GF-D8 (cell line): ENCODE measurements at regions not wholly inside any gene's neighbourhood (a gene's known extent, or its start where the extent isn't known, plus 50 kb on each side); places are given as distances from the start of the nearest gene placed in this dataset.
"Not testable (repeated sequence)": the region's sequence is repeated elsewhere in the genome, so short reads cannot be mapped to it uniquely, and the experiment has no call there.

Experiments used
- DNase-seq: peaks from one replicate; lab custom pipeline; 2025; lab: John Stamatoyannopoulos, UW

DNA sequence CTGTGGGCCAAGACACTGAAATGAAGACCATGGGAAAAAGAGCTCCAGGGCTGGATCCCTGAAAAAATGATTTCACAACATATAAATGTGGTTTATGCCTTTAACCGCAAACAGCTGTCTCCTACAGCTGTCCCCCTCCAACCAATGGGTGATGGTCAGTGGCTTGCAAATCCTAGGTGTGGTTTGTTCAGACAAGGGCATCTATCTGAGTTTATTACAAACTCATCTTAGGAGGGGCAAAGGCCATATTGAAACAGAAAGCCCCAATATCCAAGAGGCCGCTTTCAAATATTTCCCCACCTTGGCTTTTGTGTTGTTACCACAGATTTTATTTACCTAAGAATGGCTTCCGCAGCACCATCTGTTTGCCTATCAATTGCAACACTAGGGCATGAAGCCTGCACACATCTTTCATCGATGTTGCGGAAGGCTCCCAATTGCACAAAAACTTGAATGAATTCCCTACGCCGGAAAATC, 503.6 kb upstream of the AMELY start:
- DNase-seq, result no peak

DNA sequence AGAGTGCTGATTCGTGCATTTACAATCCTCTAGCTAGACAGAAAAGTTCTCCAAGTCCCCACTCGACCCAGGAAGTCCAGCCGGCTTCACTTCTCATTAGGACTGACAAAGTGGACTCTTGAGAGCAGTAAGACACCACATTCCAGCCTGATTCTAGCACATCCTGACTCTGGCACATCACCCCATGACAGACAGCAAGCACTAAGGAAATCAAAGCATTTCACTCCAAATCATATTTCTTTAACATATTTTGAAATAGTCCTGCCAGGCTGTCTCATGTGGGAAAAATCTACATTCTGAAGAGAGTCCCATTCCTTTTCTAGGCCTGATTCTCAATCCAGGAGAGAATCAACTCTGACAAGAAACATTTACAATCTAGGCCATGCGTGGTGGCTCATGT, 478.5 kb upstream of the AMELY start:
- DNase-seq, result no peak

DNA sequence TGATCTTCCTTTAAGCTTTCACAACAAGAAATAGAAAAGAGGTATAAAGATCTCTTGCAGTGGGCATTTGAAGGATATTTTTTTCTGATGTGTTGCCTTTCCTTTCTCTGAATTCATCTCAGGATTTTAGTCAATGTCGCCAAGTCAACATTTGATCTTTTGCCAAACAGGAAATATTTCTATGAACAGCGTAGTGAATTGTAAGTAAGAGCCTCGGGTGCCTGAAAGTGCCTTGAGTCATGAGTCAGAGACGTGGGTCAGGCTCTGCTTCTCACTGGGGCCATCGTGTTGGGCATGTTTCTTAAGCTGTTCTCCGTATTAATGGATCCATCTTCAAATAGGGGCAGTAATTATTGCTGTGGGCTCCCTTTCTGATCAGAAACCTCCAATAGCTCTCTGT, 471.4 kb upstream of the AMELY start:
- no peak for DNase-seq

DNA sequence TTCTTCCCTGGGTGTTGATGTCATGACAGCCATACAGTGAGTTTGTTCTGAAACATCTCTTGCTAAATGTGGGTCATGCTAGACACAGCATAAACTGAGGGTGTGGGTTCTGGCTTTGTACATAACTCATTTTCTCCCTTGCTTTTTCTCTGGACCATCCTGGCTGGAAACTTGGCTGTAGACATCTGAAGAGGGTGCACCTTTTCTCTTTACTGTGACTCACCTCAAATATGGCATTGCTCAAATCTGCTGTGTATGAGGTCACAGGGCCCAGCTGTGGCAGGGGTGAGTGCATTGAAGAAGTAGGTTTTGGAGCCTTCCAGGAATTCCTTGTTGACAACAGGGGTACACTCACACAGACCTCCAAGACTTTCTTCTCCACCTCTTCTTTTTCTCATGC, 465.5 kb upstream of the AMELY start:
- DNase-seq, result no peak

DNA sequence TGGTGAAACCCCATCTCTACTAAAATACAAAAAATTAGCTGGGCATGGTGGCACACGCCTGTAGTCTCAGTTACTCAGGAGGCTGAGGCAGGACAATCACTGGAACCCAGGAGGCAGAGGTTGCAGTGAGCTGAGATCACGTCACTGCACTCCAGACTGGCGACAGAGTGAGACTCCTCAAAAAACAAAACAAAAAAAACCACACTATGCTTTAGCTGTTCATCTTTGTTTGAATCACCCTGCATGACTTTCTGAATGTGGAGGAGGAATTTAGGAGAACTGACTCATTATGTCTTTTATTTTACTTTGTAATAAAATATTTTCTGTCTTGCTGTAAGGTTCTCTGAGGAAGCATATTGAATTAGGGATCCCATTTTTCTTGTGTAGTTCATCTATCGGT, 462.9 kb upstream of the AMELY start:
- DNase-seq, result not testable (repeated sequence)

DNA sequence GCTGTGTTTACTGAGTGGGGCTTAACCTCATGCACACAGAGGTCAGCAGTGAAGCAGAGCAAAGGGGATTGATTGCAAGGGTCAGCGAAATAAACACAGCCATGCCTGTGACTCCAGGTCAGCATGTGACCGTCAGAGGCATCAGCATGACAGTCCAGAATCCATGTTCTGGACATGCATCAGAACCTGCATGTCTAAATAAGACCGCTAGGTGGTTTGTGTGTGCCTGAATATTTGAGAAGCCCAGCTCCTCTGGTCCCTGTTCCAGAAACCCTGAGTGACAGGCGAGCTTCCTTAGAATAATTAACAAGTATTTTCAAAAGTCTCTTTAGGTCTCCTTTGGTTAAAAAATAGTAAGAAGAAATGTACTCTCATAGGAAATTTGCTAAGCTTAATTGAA, 460.4 kb upstream of the AMELY start:
- not testable (repeated sequence) for DNase-seq

DNA sequence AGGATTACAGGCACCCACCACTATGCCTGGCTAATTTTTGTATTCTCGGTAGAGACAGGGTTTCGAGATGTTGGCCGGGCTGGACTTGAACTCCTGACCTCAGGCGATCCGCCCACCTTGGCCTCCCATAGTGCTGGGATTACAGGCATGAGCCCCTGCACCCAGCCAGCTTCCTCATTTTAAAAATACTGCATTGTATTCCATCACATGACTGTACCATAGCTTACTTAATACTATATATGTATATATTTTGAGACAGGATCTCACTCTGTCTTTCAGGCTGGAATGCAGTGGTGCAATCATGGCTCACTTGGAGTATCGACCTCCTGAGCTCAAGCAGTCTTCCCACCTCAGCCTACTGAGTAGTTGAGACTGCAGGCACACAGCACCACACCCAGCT, 459.5 kb upstream of the AMELY start:
- DNase-seq, result not testable (repeated sequence)

DNA sequence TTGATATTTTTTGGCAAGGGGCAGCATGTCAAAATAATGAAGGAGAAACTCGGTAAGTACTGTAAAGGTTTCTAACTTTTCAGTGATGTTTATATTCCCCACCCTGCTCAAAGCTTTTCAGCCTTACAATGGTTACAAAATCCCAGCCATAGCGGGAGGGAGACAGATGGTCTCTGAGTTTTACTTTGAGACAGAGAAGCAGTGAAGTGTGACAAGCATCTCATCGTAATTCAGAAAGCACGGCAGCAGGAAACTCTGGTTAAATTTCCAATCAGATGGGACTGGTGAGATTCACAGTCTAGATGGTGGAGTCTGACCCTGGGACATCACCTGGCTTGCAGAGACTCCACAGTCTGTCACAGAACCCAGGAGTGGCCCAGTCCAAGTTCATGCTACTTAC, 448.0 kb upstream of the AMELY start:
- no peak for DNase-seq

DNA sequence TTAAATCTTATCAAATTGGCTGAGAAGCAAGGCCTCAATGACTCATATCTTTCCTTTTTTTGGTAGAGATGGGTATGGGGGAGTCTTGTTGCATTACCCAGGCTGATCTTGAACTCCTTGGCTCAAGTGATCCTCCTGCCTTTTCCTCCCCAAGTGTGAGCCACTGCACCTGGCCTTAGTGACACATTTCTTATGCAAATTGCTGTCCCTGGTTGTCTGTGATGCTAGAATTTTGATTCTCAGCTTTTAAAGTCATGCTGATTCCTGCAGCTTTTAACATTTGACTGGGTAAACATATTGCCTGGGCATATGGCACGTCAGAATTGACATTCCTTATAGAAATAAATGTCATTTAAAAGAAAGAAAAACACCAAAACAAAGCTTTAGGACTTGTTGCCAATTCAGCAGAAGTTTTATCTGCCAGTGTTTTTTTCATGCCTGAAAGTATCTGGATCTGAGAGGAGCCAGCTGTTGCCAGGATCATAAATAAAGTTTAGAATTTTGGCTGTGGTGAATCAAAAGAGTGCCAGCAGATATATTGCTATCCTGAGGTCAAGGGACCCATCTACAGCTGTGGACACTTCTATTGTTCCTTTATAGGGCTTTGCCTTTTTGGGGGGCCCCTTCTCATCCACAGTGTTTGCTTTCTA, 446.7 kb upstream of the AMELY start:
- no peak for DNase-seq

DNA sequence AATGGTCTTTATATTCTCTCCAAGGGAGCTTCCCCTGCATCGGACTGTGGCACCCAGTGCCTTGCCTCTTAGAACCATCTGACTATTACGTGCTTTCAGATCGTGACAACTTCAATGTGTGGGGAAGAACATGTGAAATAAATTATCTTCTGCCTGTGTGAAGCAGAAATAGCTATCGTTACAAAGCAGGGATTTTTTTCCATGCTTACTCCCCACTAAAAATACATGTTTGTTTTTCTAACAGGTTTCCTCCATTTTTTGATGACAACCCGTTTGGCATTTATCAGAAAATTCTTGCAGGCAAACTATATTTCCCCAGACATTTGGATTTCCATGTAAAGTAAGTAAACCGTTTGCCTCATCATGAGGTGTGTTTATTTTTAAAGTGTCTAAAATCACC, 444.3 kb upstream of the AMELY start:
- DNase-seq, result not testable (repeated sequence)

DNA sequence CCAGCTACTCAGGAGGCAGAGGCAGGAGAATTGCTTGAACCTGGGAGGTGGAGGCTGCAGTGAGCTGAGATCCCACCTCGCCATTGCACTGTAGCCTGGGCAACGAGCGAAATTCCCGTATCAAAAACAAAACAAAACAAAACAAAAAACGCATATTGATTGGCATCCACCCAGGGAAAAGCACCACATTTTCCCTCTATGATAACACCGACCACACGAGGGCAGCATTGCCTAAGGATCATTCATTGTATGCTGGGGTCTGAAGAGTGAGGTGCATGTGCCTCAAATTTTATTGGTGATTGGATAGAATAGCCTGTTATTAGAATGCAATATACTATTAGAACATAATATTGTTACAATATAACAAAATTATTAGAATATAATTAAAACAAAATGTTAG, 433.1 kb upstream of the AMELY start:
- no peak for DNase-seq

DNA sequence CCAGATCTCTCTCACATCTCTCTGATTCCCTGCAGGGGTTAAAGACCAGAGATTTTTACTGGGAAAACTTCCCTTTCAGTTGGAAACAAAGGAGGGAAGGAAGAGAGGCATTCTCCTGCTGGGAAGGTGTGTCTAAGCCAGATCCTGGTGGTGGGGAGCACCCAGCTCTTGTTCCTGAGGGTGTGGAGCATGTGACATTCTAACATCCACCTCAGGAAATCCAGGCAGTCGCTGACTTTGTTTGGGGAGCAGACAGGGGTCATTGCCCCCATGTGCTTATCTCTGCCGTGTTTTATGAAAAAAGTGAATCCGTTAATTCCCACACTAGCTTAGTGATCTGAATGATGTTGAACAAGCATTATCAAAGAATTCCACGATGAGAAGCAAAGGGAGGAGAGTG, 431.7 kb upstream of the AMELY start:
- DNase-seq, result no peak

DNA sequence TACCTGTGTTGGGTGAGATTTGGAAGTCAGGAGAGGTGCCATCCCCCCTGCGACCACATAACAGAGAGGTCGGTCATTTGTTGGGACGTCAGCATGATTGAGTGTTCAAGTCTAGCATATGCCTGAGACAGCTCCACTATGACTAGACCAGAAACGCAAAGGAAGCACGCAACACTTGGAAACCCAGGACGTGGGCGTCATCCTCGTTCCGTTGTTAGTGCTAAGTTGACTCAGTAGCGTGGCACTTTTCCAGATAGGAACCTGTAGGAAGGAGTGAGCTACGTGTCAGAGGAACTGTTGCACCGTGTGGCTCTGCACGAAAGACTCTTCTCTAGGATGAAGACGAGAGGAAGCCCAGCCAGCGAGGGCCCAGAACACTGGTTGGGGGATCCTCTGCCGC, 431.2 kb upstream of the AMELY start:
- not testable (repeated sequence) for DNase-seq

DNA sequence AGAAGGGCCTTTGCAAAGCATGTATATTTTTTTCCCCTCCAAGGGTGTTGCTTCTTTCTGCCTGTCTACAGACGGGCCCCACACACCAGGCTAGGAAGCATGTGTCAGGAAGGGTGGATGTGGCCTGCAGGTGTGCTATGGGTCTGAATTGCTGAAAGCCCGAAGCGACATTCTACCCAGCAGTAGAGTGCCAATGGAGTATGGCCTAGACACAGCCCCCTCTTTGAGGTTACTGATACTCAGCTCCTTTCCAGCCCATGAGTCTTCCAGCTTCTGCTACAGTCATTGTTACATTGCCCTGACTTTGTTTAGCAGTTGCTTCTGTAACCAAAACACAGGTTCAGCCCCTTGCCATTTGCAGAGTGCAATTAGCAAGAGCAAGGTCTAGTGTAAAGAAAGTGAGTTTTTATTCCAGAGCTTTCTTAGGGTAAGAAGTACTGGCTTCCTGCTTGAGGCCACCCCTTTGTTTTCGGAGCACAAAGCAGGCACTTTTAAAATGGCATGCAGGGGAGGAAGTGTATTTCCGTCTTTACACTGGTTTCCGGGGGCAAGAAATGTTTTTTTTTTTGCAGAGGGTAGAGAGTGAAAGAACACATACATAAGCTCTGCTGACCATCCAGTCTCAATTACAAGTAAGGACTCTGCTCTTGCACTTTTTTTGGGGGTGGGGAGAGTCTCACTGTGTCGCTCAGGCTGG, 428.0 kb upstream of the AMELY start:
- DNase-seq, result no peak

DNA sequence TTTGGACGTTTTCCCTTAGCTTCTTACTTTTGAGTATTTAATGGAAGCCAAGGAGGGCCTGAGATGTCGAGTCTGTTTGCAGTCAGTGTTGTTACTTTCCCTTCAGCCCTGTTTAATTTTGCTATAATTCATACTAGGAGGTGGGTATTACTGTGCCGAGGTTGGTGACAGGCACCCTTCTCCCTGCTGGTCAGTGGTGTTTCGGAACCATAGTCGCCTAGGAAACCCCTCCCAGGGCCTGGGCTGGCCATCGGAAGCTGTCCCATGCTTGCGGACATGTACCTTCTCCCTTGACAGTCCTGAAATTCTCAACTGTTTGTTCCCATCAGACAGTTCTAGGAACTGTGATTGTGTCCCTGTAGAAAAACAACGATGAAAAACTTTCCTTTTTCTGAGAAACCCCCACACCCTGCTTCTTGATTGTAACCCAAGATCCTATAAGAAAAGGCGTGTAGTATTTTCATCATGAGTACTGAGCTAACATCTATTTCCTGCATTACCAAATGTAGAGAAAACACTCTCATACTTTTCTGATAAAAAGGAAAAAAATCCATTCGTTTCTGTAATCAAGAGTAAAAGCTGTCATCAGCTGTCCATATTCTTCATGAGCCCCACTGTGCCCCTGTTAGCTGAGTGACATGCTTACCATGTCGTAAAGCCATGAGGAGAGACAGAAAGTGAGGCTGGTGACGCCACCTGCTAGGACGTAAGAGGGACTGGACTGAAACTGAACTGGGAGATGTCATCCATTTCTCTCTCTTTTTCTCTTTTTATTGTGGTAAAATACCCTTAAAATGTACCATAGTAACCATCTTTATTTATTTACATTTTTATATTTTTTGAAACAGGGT, 424.7 kb upstream of the AMELY start:
- DNase-seq, result no peak

DNA sequence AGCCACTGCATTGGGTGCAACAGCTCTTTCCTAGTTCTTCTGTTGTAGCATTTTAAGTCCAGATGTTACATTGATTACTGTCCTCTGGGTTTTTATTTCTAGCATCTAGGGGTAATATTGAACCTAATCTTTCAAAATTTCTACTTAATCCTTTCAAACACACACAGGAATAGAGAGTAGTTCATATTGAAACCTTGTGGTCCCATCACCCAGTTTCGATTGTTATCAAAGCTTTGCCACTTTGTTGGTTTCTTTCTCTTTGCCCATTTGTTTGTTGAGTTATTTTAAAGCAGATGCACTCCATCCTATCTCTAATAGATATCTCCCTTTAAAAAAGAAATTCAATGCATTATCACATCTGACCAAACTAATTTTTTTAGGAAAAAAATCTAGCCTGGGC, 422.9 kb upstream of the AMELY start:
- DNase-seq, result no peak

DNA sequence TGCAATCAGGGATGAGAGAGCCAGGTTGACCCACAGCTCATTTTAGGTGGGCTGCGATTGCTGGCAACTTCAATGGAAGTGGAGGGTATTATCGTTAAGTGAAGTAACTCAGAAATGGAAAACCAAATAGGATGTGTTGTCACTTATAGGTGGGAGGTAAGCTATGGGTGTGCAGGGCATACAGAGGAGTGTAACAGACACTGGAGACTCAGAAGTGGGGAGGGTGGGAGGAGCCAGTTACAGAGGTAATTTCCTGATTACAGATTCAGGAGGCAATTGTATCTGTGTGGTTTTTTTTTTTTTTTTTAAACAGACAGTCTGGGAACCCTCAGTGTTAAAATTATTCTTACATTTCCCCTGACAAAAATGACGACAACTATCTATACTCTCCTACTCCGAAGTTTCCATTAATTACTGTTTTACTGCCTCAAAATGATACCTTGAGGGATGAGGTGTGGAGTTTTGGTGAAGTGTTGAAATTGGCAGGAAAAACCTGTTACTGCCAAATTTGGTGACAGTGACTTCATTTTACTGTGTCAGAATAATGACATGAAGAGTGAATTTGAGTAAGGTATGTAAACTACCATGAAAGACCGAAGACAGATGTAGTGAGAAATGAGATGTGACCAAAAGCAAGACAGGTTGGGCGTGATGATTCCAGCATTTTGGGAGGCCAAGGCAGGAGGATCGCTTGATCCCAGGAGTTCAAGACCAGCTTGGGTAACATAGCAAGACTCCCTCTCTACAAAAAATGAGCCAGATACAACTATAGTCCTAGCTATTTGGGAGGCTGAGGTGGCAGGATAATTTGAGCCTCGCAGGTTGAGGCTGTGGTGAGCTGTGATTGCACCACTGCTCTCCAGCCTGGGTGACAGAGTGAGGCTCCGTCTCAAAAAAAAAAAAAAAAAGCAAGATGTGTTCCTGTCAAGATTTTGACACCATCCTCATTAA, 415.0 kb upstream of the AMELY start:
- no peak for DNase-seq

DNA sequence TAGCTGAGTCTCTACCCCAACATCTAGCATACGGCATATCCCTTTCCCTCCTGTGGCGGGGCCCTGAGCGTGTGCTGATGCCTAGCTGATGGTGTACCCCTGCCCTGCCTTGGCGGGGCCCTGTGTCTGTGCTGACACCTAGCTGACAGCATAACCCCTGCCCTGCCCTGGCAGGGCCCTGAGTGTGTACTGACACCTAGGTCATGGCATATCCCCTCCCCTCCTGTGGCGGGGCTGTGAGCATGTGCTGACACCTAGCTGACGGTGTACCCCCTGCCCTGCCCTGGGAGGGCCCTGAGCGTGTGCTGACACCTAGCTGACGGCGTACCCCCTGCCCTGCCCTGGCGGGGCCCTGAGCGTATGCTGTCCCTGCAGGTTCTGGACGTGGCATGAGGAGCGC, 414.0 kb upstream of the AMELY start:
- no peak for DNase-seq

DNA sequence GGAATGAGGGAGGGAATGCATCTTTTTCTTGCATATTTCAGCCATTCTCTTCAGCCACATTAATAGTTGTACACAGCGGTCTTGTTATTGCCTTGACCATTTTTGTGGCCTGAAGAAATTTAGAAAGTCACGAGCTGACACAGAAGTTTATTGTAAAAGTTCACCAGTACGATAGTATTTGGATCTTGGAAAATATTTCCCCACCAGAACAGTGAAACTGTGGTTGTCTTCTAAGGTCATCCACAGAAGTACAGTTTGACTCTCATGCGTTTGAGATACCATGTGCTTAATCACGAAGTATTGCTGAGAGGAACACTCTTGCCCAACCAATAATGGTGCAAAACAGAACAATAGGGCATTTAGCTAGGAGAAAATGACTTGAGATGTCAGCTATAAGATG, 409.2 kb upstream of the AMELY start:
- DNase-seq, result no peak

DNA sequence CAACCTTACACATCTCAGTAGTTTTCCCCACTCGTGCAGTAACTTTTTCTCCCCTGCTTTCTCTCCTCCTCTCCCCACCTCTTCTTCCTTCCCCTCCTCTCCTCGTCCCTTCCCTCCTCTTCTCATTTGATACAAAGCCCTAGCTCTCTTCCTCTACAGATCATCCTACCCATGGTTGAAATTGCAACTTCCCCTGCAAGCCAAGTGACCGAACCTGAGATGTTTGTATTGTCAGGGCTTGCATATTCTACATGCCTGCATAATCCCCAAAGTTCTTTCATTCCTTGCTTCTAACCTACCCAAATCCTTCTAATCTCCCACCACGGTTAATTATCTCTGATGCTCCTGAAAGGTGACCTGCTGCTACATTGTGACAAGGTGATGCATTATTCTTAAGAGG, 408.6 kb upstream of the AMELY start:
- not testable (repeated sequence) for DNase-seq

DNA sequence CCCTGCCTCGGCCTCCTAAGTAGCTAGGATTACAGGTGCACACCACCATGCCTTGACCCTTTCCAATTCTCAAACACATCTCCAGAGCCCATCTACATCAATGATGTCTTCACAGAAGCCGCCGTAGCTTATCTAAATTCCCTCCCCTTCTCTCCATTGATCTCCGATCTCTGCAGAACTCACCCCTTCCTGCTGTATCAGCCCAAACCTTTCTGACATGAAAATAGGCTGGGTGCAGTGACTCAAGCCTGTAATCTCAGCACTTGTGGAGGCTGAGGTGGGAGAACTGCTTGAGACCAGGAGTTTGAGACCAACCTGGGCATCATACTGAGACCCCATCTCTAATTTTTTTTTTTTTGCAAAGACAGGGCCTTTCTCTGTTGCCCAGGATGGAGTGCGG, 406.6 kb upstream of the AMELY start:
- no peak for DNase-seq

DNA sequence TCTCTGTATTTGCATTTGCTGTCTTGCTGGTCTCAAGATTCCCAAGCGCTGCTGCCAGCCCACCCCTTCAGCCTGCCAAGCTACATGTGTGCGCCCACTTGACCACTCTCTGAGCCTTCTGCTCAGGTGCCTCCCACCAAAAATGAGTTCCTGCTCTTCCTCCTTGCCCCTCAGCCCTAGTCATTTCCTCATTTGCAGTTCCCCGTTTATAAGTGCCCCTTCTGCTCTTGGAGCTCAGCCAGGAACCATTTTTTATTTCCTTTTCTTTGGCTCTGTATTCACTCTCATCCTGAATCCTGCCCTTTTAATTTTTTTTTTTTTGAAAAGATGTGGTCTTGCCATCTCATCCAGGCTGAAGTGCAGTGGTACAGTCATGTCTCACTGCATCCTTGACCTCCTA, 406.0 kb upstream of the AMELY start:
- DNase-seq, result peak; percentile 1
